Hepatocyte (in vitro differentiated cells): ENCODE measurements at regions not wholly inside any gene's neighbourhood (a gene's known extent, or its start where the extent isn't known, plus 50 kb on each side); places are given as distances from the start of the nearest gene placed in this dataset.
"Not testable (repeated sequence)": the region's sequence is repeated elsewhere in the genome, so short reads cannot be mapped to it uniquely, and the experiment has no call there.

Experiments
- DNase-seq: peaks from one replicate; pipeline ENCODE4 v3.0.0-alpha.2; 2016; ENCODE audit warnings: low spot score
- H2AFZ ChIP-seq: fragments of 200-600 bp; sonication (generic); 2 replicates; pipeline ENCODE4 v1.6.0; 2016; ENCODE audit warnings: antibody characterized with exemption, mild to moderate bottlenecking
- H3K27ac ChIP-seq: fragments of 200-600 bp; sonication (generic); 2 replicates; pipeline ENCODE4 v1.5.1; 2016; ENCODE audit warnings: mild to moderate bottlenecking
- H3K27me3 ChIP-seq: fragments of 200-600 bp; sonication (generic); 2 replicates; pipeline ENCODE4 v1.6.1; 2016
- H3K36me3 ChIP-seq: fragments of 200-600 bp; sonication (generic); replicated peaks from 2 replicates; pipeline ENCODE4 v1.5.1; 2016; ENCODE audit warnings: low read depth; ENCODE audit not compliant: insufficient read depth
- H3K4me1 ChIP-seq: fragments of 200-600 bp; sonication (generic); 2 replicates; pipeline ENCODE4 v1.5.1; 2016; ENCODE audit warnings: mild to moderate bottlenecking, moderate library complexity; ENCODE audit not compliant: insufficient read depth
- H3K4me2 ChIP-seq: fragments of 200-600 bp; sonication (generic); 2 replicates; pipeline ENCODE4 v1.6.0; 2016
- H3K4me3 ChIP-seq: fragments of 200-600 bp; sonication (generic); 2 replicates; pipeline ENCODE4 v1.5.1; 2016; ENCODE audit warnings: mild to moderate bottlenecking
- H3K79me2 ChIP-seq: fragments of 200-600 bp; sonication (generic); 2 replicates; pipeline ENCODE4 v1.6.0; 2017; ENCODE audit warnings: mild to moderate bottlenecking
- H3K9me2 ChIP-seq: fragments of 200-600 bp; sonication (generic); replicated peaks from 2 replicates; pipeline ENCODE4 v1.6.0; 2017; ENCODE audit warnings: mild to moderate bottlenecking; ENCODE audit not compliant: insufficient read depth
- H3K9me3 ChIP-seq: fragments of 200-600 bp; sonication (generic); 2 replicates; pipeline ENCODE4 v1.5.1; 2016; ENCODE audit warnings: low read depth, mild to moderate bottlenecking
- H4K20me1 ChIP-seq: fragments of 200-600 bp; sonication (generic); 2 replicates; pipeline ENCODE4 v1.6.0; 2016; ENCODE audit warnings: mild to moderate bottlenecking; ENCODE audit not compliant: insufficient read depth, poor library complexity, severe bottlenecking
- EZH2 ChIP-seq: fragments of 200-600 bp; sonication (generic); IDR thresholded peaks from 2 replicates; pipeline ENCODE4 v1.6.1; 2016; ENCODE audit warnings: antibody characterized with exemption, mild to moderate bottlenecking, borderline replicate concordance
- EZH2phosphoT487 ChIP-seq: fragments of 200-600 bp; sonication (generic); IDR thresholded peaks from one replicate; pipeline ENCODE4 v1.6.1; 2018; ENCODE audit warnings: antibody characterized with exemption, mild to moderate bottlenecking, low read depth, moderate library complexity; ENCODE audit not compliant: unreplicated experiment, severe bottlenecking
- WGBS: methylation state at CpG from one replicate; pipeline ENCODE4 v1.1.6; 2016; ENCODE audit warnings: low lambda C conversion rate; ENCODE audit errors: missing lambda C conversion rate; 5-methylcytosine and 5-hydroxymethylcytosine counted together
- TF ChIP-seq, protein P1 (sequence below): fragments of 200-600 bp; sonication (generic); IDR thresholded peaks from 2 replicates; pipeline ENCODE4 v1.5.1; 2016; ENCODE audit warnings: antibody characterized with exemption, mild to moderate bottlenecking; ENCODE audit not compliant: poor library complexity

DNA sequence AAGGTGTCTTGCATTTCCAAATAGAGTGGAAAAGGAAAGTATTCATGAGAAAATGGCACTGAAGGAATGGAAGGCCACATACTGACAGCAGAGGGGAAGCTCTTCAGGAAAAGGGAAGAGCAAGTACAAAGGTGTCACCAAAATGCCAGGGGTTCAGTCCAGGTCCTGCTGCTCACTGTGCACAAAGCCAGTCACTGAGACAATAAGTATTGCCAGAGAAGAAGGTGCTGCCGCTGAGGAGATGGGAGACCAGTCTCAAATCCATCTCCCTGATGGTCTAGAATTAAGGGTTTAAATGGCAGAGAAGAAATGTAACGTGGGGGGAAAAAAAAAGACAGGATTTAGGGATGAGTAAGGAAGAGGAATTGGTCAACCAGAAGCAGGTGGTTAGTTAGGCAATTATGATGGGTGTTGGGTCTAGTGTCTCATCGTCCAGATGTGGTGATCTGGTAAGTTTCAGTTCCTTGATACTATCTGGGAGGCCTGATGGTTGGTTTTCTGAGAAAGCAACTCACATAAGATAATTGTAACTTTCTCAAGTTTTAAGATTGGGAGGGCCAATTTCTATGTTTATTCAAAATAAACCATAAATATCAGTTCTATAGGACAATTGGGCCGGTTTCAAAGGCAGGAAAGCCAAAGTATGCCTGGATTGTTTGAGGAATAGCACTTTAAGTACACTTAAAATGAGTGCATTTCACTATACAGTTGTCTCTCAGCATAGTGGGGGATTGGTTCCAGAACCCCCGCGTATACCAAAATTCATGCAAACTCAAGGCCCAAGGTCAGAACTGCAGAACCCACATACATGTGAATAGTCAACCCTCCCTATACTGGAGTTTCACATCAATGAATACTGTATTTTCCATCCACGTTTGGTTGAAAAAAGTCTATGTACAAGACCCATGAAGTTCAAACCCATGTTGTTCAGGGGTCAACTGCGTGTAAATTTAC is 109.1 kb upstream of the DNAJC10 start:
- Histone ChIP-seq H4K20me1 (no peaks in the 10 kb centered on the region), H3K9me3 (no peaks in the 10 kb centered on the region), H3K36me3 (no peaks in the 10 kb centered on the region), H3K9me2 (no peaks in the 10 kb centered on the region), H3K79me2 (no peaks in the 10 kb centered on the region), H3K4me2 (no peak overlapping the region), H3K4me3 (no peak overlapping the region), H3K27ac (no peak overlapping the region), H3K4me1 (no peaks in the 10 kb centered on the region), H3K27me3 (no peaks in the 10 kb centered on the region), H2AFZ (no peak overlapping the region)
- 93% methylated on average over 8 of the region's 8 CpGs for WGBS
- no peak for TF ChIP-seq EZH2phosphoT487
- no peak for TF ChIP-seq EZH2
- TF ChIP-seq, protein P1, sequence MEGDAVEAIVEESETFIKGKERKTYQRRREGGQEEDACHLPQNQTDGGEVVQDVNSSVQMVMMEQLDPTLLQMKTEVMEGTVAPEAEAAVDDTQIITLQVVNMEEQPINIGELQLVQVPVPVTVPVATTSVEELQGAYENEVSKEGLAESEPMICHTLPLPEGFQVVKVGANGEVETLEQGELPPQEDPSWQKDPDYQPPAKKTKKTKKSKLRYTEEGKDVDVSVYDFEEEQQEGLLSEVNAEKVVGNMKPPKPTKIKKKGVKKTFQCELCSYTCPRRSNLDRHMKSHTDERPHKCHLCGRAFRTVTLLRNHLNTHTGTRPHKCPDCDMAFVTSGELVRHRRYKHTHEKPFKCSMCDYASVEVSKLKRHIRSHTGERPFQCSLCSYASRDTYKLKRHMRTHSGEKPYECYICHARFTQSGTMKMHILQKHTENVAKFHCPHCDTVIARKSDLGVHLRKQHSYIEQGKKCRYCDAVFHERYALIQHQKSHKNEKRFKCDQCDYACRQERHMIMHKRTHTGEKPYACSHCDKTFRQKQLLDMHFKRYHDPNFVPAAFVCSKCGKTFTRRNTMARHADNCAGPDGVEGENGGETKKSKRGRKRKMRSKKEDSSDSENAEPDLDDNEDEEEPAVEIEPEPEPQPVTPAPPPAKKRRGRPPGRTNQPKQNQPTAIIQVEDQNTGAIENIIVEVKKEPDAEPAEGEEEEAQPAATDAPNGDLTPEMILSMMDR: no peak
- DNase-seq: no peak

DNA sequence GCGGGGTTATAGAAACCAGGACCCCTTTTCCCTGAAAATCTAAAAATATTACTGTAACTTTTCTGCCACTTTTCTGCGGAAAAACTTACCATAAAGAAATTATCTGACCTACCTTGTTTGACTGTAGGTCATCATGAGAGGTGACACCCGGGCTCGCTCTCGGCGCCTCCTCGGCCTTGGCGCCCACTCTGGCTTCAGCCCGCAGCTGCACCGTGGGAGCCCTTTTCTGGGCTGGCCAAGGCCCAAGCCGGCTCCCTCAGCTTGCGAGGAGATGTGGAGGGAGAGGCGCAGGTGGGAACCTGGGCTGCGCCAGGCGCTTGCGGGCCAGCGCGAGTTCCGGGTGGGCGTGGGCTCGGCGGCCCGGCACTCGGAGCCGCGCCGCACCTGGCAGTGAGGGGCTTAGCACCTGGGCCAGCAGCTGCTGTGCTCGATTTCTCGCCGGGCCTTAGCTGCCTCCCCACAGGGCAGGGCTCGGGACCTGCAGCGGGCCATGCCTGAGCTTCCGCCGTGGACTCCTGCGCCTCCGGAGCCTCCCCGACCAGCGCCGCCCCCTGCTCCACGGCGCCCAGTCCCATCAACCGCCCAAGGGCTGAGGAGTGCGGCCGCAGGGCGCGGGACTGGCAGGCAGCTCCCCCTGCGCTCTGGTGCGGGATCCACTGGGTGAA is 107.7 kb upstream of the DNAJC10 start:
- H3K27me3 ChIP-seq: no peaks in the 10 kb centered on the region
- no peak overlapping the region for H3K27ac ChIP-seq
- DNase-seq: no peak
- no peaks in the 10 kb centered on the region for H3K79me2 ChIP-seq
- H3K4me1 ChIP-seq: no peaks in the 10 kb centered on the region
- H3K9me2 ChIP-seq: no peaks in the 10 kb centered on the region
- no peaks in the 10 kb centered on the region for H3K9me3 ChIP-seq
- H3K4me3 ChIP-seq: no peak overlapping the region
- TF ChIP-seq EZH2phosphoT487: no peak
- TF ChIP-seq EZH2: no peak
- TF ChIP-seq, protein P1: no peak
- no peaks in the 10 kb centered on the region for H3K36me3 ChIP-seq
- no peak overlapping the region for H2AFZ ChIP-seq
- H4K20me1 ChIP-seq: no peaks in the 10 kb centered on the region
- H3K4me2 ChIP-seq: no peak overlapping the region
- WGBS: 96% methylated on average over 43 of the region's 48 CpGs

DNA sequence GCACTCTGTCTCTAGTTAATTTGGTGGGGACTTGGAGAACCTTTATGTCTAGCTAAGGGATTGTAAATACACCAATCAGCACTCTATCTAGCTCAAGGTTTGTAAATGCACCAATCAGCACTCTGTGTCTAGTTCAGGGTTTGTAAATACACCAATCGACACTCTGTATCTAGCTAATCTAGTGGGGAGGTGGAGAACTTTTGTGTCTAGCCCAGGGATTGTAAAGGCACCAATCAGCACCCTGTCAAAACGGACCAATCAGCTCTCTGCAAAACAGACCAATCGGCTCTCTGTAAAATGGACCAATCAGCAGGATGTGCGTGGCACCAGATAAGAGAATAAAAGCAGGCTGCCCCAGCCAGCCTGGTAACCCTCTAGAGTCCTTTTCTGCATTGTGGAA is 107.1 kb upstream of the DNAJC10 start:
- not testable (repeated sequence) for DNase-seq, H3K79me2 ChIP-seq, H3K4me3 ChIP-seq, H3K4me2 ChIP-seq, H3K27me3 ChIP-seq, H3K4me1 ChIP-seq, H4K20me1 ChIP-seq, H3K9me2 ChIP-seq, H2AFZ ChIP-seq, H3K9me3 ChIP-seq, H3K27ac ChIP-seq, H3K36me3 ChIP-seq
- 94% methylated on average over 4 of the region's 4 CpGs for WGBS

DNA sequence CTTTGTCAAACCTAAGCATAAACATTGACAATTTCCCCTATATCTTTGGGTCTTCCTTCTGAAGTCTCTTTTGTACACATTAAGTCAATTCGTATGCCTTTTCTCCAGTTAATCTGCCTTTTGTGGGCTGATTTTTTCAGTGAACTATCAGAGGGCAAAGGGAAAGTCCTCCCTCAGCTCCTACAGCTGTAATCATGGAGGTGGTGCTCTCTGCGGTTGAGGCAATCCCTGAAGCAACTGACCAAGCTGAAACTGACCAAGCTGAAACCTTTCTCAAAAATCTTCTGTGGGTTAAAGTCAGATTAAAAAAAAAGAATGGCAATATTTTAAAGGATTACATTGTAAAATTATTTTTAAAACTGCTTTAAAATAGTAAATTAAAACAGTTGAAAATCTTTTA is 105.8 kb upstream of the DNAJC10 start:
- Histone ChIP-seq H3K79me2 (no peaks in the 10 kb centered on the region), H3K4me2 (no peak overlapping the region), H3K27me3 (no peaks in the 10 kb centered on the region), H2AFZ (no peak overlapping the region), H3K27ac (no peak overlapping the region), H3K4me3 (no peak overlapping the region), H3K9me3 (no peaks in the 10 kb centered on the region), H4K20me1 (no peaks in the 10 kb centered on the region), H3K4me1 (no peaks in the 10 kb centered on the region), H3K9me2 (no peaks in the 10 kb centered on the region), H3K36me3 (no peaks in the 10 kb centered on the region)
- no peak for TF ChIP-seq EZH2phosphoT487
- no peak for TF ChIP-seq EZH2
- TF ChIP-seq, protein P1: no peak
- no peak for DNase-seq
- 83% methylated on average over 2 of the region's 2 CpGs for WGBS
